ENCODE measurements at regions not wholly inside any gene's neighbourhood (a gene's known extent, or its start where the extent isn't known, plus 50 kb on each side); places are given as distances from the start of the nearest gene placed in this dataset.
"Not testable (repeated sequence)": the region's sequence is repeated elsewhere in the genome, so short reads cannot be mapped to it uniquely, and the experiment has no call there.

DNA sequence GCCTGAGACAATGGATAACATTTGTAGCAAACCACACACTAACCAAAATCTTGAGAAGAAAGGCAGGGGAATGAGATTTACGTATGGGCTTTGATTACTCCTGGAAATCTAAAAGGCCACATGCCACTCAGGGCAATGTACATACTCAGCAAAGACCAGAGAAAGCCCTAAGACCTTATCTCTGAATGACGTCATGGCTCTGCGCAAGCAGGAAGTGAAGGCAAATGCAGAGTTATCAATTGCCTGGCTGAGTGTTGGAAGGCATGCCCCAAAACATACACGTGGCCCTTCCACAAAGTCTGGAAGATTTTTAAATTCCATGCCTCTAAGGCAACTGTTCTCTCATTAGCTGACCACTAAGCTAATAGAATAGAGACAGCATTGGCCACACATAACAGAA is 90.9 kb upstream of the NRBF2 start:
- no peak overlapping the region for H3K27ac Mint-ChIP-seq (ENCODE audit: low read depth, unreplicated experiment)
- H3K36me3 Mint-ChIP-seq (ENCODE audit: insufficient read depth, unreplicated experiment): no peaks in the 10 kb centered on the region
- intact Hi-C loops (cut with micrococcal nuclease): no loop called here
- BruUV-seq (replicated peaks): no TSS peak
- no peak overlapping the region for H3K4me3 Mint-ChIP-seq (ENCODE audit: unreplicated experiment)
- TF ChIP-seq CTCF (IDR thresholded peaks at IDR 0.05; ENCODE audit: unreplicated experiment): no peak
- POLR2A ChIA-PET: no interaction called here
- no peak for DNase-seq (ENCODE audit: unreplicated experiment)
- peaks cover 7% of the 10 kb centered on the region for H3K27me3 Mint-ChIP-seq (ENCODE audit: insufficient read depth, unreplicated experiment)
- no peaks in the 10 kb centered on the region for H3K4me1 Mint-ChIP-seq (ENCODE audit: insufficient read depth, unreplicated experiment)
- CTCF ChIA-PET: no interaction called here
- H3K9me3 Mint-ChIP-seq (ENCODE audit: unreplicated experiment): peaks cover 9% of the 10 kb centered on the region

DNA sequence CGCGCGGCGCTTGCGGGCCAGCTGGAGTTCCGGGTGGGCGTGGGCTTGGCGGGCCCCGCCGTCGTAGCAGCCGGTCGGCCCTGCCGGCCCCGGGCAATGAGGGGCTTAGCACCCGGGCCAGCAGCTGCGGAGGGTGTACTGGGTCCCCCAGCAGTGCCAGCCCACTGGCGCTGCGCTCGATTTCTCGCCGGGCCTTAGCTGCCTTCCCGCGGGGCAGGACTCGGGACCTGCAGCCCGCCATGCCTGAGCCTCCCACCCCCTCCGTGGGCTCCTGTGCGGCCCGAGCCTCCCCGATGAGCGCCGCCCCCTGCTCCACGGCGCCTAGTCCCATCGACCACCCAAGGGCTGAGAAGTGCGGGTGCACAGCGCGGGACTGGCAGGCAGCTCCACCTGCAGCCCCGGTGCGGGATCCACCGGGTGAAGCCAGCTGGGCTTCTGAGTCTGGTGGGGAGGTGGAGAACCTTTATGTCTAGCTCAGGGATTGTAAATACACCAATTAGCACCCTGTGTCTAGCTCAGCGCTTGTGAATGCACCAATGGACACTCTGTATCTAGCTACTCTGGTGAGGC is 99.4 kb upstream of the NRBF2 start:
- intact Hi-C loops (cut with micrococcal nuclease); DNase-seq (ENCODE audit: unreplicated experiment); BruUV-seq (replicated peaks); CTCF ChIA-PET; H3K36me3 Mint-ChIP-seq (ENCODE audit: insufficient read depth, unreplicated experiment); H3K9me3 Mint-ChIP-seq (ENCODE audit: unreplicated experiment); H3K27me3 Mint-ChIP-seq (ENCODE audit: insufficient read depth, unreplicated experiment); POLR2A ChIA-PET; H3K4me3 Mint-ChIP-seq (ENCODE audit: unreplicated experiment); H3K4me1 Mint-ChIP-seq (ENCODE audit: insufficient read depth, unreplicated experiment); H3K27ac Mint-ChIP-seq (ENCODE audit: low read depth, unreplicated experiment): not testable (repeated sequence)

- Mint-ChIP-seq H3K27ac (ENCODE audit: low read depth, unreplicated experiment) (no peak overlapping the region), H3K36me3 (ENCODE audit: insufficient read depth, unreplicated experiment) (no peaks in the 10 kb centered on the region), H3K9me3 (ENCODE audit: unreplicated experiment) (no peaks in the 10 kb centered on the region), H3K27me3 (ENCODE audit: insufficient read depth, unreplicated experiment) (no peaks in the 10 kb centered on the region), H3K4me3 (ENCODE audit: unreplicated experiment) (no peak overlapping the region), H3K4me1 (ENCODE audit: insufficient read depth, unreplicated experiment) (no peaks in the 10 kb centered on the region)
- intact Hi-C loops (cut with micrococcal nuclease): no loop called here
- ChIA-PET CTCF (interaction anchor here (0.6 kb wide), 1 partner anchor 676 kb away, joined by 4 read pairs; no protein-coding TSS in a partner anchor), POLR2A (no interaction called here)
- TF ChIP-seq CTCF (IDR thresholded peaks at IDR 0.05; ENCODE audit: unreplicated experiment): no peak
- no peak for DNase-seq (ENCODE audit: unreplicated experiment)
- no TSS peak for BruUV-seq (replicated peaks)
Observed at GRCh38 chr10:63030536-63030935, 102.6 kb upstream of the NRBF2 start.

GRCh38 chr10:63027531-63027930 is 105.6 kb upstream of the NRBF2 start:
- no peak overlapping the region for H3K4me3 Mint-ChIP-seq (ENCODE audit: unreplicated experiment)
- DNase-seq (ENCODE audit: unreplicated experiment): no peak
- intact Hi-C loops (cut with micrococcal nuclease): no loop called here
- peaks cover 6% of the 10 kb centered on the region for H3K36me3 Mint-ChIP-seq (ENCODE audit: insufficient read depth, unreplicated experiment)
- H3K9me3 Mint-ChIP-seq (ENCODE audit: unreplicated experiment): no peaks in the 10 kb centered on the region
- POLR2A ChIA-PET: interaction anchor here (0.7 kb wide), 1 partner anchor 704 kb away, joined by 3 read pairs; no protein-coding TSS in a partner anchor
- H3K27ac Mint-ChIP-seq (ENCODE audit: low read depth, unreplicated experiment): no peak overlapping the region
- no peaks in the 10 kb centered on the region for H3K27me3 Mint-ChIP-seq (ENCODE audit: insufficient read depth, unreplicated experiment)
- TF ChIP-seq CTCF (IDR thresholded peaks at IDR 0.05; ENCODE audit: unreplicated experiment): no peak
- CTCF ChIA-PET: no interaction called here
- no peaks in the 10 kb centered on the region for H3K4me1 Mint-ChIP-seq (ENCODE audit: insufficient read depth, unreplicated experiment)
- BruUV-seq (replicated peaks): no TSS peak

DNA sequence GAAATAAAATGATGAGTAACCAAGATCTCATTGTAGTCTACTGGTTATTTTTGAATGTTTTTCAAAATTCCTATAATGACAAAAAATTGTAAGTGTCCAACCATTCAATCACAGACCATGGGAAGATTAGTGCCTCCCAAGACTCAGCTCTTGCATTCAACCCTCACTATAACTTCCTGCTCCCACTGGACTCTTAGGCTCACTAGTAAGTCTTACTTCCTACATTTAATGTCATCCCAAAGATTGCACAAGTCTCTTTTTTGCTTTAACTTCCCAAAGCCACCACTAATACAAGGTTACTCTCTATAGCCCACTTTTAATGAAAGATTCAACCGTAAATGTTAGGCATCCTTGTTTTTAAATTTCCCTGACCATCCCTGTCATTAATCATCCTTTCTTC is 111.9 kb upstream of the NRBF2 start:
- H3K4me3 Mint-ChIP-seq (ENCODE audit: unreplicated experiment): no peak overlapping the region
- ChIA-PET CTCF (interaction anchor here (0.6 kb wide), 1 partner anchor 12 kb away, joined by 3 read pairs; no protein-coding TSS in a partner anchor), POLR2A (no interaction called here)
- H3K36me3 Mint-ChIP-seq (ENCODE audit: insufficient read depth, unreplicated experiment): peaks cover 6% of the 10 kb centered on the region
- DNase-seq (ENCODE audit: unreplicated experiment): no peak
- intact Hi-C loops (cut with micrococcal nuclease): no loop called here
- H3K27me3 Mint-ChIP-seq (ENCODE audit: insufficient read depth, unreplicated experiment): no peaks in the 10 kb centered on the region
- H3K27ac Mint-ChIP-seq (ENCODE audit: low read depth, unreplicated experiment): no peak overlapping the region
- TF ChIP-seq CTCF (IDR thresholded peaks at IDR 0.05; ENCODE audit: unreplicated experiment): no peak
- no peaks in the 10 kb centered on the region for H3K9me3 Mint-ChIP-seq (ENCODE audit: unreplicated experiment)
- H3K4me1 Mint-ChIP-seq (ENCODE audit: insufficient read depth, unreplicated experiment): no peaks in the 10 kb centered on the region
- no TSS peak for BruUV-seq (replicated peaks)

Data from MCF 10A (cell line).